ENCODE measurements at regions not wholly inside any gene's neighbourhood (a gene's known extent, or its start where the extent isn't known, plus 50 kb on each side); places are given as distances from the start of the nearest gene placed in this dataset.
A peak's percentile ranks its signal among the peaks of the same experiment; 100 is the strongest.

- H3K27ac Mint-ChIP-seq = no peak overlapping the region
- H3K4me3 Mint-ChIP-seq = no peak overlapping the region
- no peak for TF ChIP-seq CTCF (IDR thresholded peaks at IDR 0.05)
Measured at GRCh38 chr1:56389813-56390212, 189.6 kb downstream of the PLPP3 start.

DNA sequence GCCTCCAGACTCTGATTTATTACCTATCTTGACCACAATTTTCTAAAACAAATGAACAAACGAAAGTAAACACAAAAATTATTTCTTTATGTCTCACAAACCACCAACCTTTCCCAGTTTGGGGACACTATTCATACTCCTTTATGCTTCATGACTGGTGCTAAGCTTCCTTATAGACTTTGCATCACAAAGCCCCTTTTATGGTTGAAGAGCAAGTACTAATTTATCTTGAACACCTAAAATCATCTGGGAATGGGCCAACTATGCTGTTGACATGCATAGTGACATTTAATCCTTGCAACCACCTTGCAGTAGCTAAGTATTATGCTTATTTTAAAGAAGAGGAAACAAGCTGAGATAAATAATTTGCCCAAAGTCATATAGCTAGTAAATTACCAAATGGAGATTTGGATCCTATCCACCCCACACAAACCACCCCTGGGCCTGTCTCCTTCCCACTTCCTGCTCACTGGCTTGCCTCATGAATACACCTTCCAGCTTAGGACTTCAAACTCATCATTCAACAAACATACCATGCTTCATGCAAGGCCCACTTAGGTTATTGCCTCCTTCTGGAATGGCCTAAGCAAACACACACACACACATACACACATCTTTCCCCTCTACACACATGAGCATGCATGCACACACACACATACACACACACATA, 192.2 kb downstream of the PLPP3 start:
- Mint-ChIP-seq H3K4me3 (no peak overlapping the region), H3K27me3 (ENCODE audit: low read depth, poor library complexity) (peaks cover 3% of the 10 kb centered on the region), H3K27ac (no peak overlapping the region), H3K9me3 (peaks cover 29% of the 10 kb centered on the region), H3K4me1 (peaks cover 12% of the 10 kb centered on the region), H3K36me3 (ENCODE audit: low read depth) (peaks cover 9% of the 10 kb centered on the region)
- no peak for DNase-seq
- TF ChIP-seq CTCF (IDR thresholded peaks at IDR 0.05) = no peak

More at GRCh38 chr1:56389813-56390212, 189.6 kb downstream of the PLPP3 start:
- DNase-seq = no peak
- Mint-ChIP-seq H3K27me3 (ENCODE audit: low read depth, poor library complexity) (peaks cover 13% of the 10 kb centered on the region), H3K9me3 (peaks cover 29% of the 10 kb centered on the region), H3K36me3 (ENCODE audit: low read depth) (peaks cover 9% of the 10 kb centered on the region), H3K4me1 (peaks cover 12% of the 10 kb centered on the region)

- H3K27ac Mint-ChIP-seq = no peak overlapping the region
- peaks cover 3% of the 10 kb centered on the region for H3K27me3 Mint-ChIP-seq (ENCODE audit: low read depth, poor library complexity)
- H3K4me1 Mint-ChIP-seq = peaks cover 3% of the 10 kb centered on the region
- H3K36me3 Mint-ChIP-seq (ENCODE audit: low read depth) = peaks cover 9% of the 10 kb centered on the region
- DNase-seq = no peak
- H3K4me3 Mint-ChIP-seq = no peak overlapping the region
- TF ChIP-seq CTCF (IDR thresholded peaks at IDR 0.05) = no peak
- H3K9me3 Mint-ChIP-seq = peaks cover 29% of the 10 kb centered on the region
Measured at GRCh38 chr1:56385314-56385713, 194.0 kb downstream of the PLPP3 start.

DNA sequence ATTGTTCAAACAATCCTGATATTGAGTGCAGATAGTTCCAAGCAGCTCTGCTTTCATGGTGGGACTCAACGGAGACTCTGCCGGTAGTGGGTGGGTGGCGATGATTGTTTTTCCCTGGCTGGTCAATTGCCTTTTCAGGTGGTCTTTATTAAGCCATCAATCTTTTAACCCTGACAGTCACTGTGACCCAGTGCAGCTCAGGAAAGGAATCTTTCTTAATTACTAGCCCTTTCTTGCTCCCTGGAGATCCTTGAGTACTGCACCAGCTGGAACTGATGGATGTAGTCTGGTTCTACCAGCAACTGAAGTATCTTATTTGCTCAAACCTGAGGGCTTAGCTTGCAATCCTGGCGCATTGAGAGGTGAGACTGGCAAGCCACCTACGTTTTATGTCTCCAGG, 196.4 kb downstream of the PLPP3 start:
- H3K4me3 Mint-ChIP-seq = no peak overlapping the region
- no peak overlapping the region for H3K27ac Mint-ChIP-seq
- no peaks in the 10 kb centered on the region for H3K4me1 Mint-ChIP-seq
- H3K27me3 Mint-ChIP-seq (ENCODE audit: low read depth, poor library complexity) = peaks cover 3% of the 10 kb centered on the region
- H3K9me3 Mint-ChIP-seq = peaks cover 16% of the 10 kb centered on the region
- TF ChIP-seq CTCF (IDR thresholded peaks at IDR 0.05) = no peak
- peaks cover 4% of the 10 kb centered on the region for H3K36me3 Mint-ChIP-seq (ENCODE audit: low read depth)
- peak; percentile 15 for DNase-seq

DNA sequence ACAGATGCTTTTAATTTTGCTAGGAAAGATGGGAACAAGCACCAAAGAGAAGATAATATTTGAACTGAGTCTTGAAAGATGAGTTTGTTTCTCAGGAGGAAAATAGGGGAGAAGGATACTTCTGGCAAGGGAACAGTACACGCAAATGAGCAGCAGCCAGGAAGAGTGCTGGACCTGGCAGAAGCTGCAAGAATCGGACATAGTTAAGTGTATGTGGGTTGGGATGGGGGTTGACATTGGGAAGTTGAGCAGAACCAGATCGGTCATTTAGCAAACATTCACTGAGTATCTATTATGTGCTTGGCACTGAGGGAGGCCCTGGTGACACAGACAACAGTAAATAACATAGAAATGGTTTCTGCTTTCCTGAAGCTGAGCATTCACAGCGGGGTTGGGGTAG, 198.8 kb downstream of the PLPP3 start:
- TF ChIP-seq CTCF (IDR thresholded peaks at IDR 0.05) = no peak

More for the DNA sequence above, 198.8 kb downstream of the PLPP3 start:
- Mint-ChIP-seq H3K36me3 (ENCODE audit: low read depth) (no peaks in the 10 kb centered on the region), H3K4me1 (peaks cover 15% of the 10 kb centered on the region), H3K4me3 (no peak overlapping the region), H3K27ac (no peak overlapping the region), H3K27me3 (ENCODE audit: low read depth, poor library complexity) (peaks cover 13% of the 10 kb centered on the region), H3K9me3 (no peaks in the 10 kb centered on the region)
- DNase-seq = no peak

All from nephron progenitor cell (in vitro differentiated cells).